Activated CD8-positive, alpha-beta memory T cell treated with anti-CD3 and anti-CD28 coated beads, Interleukin-2, amount 10 ng/mL, durations not matched to agents 7 days and 5 days (primary cell): ENCODE measurements at regions not wholly inside any gene's neighbourhood (a gene's known extent, or its start where the extent isn't known, plus 50 kb on each side); places are given as distances from the start of the nearest gene placed in this dataset.

Source experiments
- ATAC-seq: fragments of 150-1000 bp; cut with Tn5 transposase; one replicate; pipeline ENCODE4 v1.10.0; 2021; ENCODE audit warnings: moderate library complexity
- CTCF ChIA-PET: fragments of 350-600 bp; sonication (Branson Sonifier 250); formaldehyde crosslinking; loops from one replicate; lab custom pipeline; 2021; ENCODE audit warnings: antibody characterized with exemption; lab: Charles Lee
- DNase-seq: peaks from one replicate; pipeline ENCODE4 v3.0.0-alpha.2; 2020
- H3K27ac Mint-ChIP-seq: one replicate; pipeline ENCODE4 v1.8.0; 2021; ENCODE audit warnings: mild to moderate bottlenecking, mixed read lengths
- H3K27me3 Mint-ChIP-seq: one replicate; pipeline ENCODE4 v1.8.0; 2021; ENCODE audit warnings: mixed read lengths
- H3K36me3 Mint-ChIP-seq: one replicate; pipeline ENCODE4 v1.8.0; 2021; ENCODE audit warnings: mild to moderate bottlenecking, mixed read lengths
- H3K4me1 Mint-ChIP-seq: one replicate; pipeline ENCODE4 v1.8.0; 2021; ENCODE audit warnings: mixed read lengths
- H3K4me3 Mint-ChIP-seq: one replicate; pipeline ENCODE4 v1.8.0; 2021; ENCODE audit warnings: mild to moderate bottlenecking, moderate library complexity, mixed read lengths
- H3K9me3 Mint-ChIP-seq: one replicate; pipeline ENCODE4 v1.8.0; 2022; ENCODE audit warnings: low read depth, mixed read lengths

GRCh38 chr13:58843071-58843470 lies 1211.5 kb downstream of the PCDH17 start:
- H3K4me1 Mint-ChIP-seq = no peaks in the 10 kb centered on the region
- ATAC-seq = no peak
- peaks cover 8% of the 10 kb centered on the region for H3K9me3 Mint-ChIP-seq
- CTCF ChIA-PET = no interaction called here
- no peak overlapping the region for H3K27ac Mint-ChIP-seq
- DNase-seq = no peak
- H3K36me3 Mint-ChIP-seq = no peaks in the 10 kb centered on the region
- no peaks in the 10 kb centered on the region for H3K27me3 Mint-ChIP-seq
- no peak overlapping the region for H3K4me3 Mint-ChIP-seq

GRCh38 chr13:58843567-58843966 lies 1212.0 kb downstream of the PCDH17 start:
- Mint-ChIP-seq H3K36me3 (no peaks in the 10 kb centered on the region), H3K4me1 (no peaks in the 10 kb centered on the region), H3K9me3 (peaks cover 8% of the 10 kb centered on the region), H3K4me3 (no peak overlapping the region), H3K27me3 (no peaks in the 10 kb centered on the region), H3K27ac (no peak overlapping the region)
- CTCF ChIA-PET = no interaction called here
- ATAC-seq (no peak), DNase-seq (no peak)

DNA sequence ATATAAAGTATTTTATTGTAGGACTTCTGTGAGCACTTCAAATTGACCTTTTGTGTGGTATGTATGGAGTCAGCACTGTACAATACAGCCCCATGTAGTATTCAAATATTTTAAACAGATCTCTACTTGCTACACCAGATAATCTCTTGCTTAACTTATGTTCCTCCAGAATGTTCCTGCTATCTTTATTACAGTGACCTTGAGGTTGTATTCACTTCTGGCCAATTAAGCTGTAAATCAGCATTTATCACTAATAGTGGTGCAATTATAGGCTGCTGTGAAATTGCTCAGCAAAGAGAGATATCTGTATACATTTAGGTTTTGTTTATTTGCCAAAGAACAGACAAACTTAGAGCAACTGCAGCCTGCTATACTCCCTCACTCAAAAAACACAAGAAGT lies 1218.6 kb downstream of the PCDH17 start:
- Mint-ChIP-seq H3K36me3 (no peaks in the 10 kb centered on the region), H3K4me3 (no peak overlapping the region), H3K9me3 (no peaks in the 10 kb centered on the region), H3K27ac (no peak overlapping the region), H3K27me3 (no peaks in the 10 kb centered on the region), H3K4me1 (no peaks in the 10 kb centered on the region)
- ATAC-seq (no peak), DNase-seq (no peak)
- CTCF ChIA-PET = no interaction called here

GRCh38 chr13:58852076-58852475 lies 1220.5 kb downstream of the PCDH17 start:
- H3K9me3 Mint-ChIP-seq = peaks cover 3% of the 10 kb centered on the region
- H3K27me3 Mint-ChIP-seq = no peaks in the 10 kb centered on the region
- ATAC-seq (no peak), DNase-seq (no peak)
- H3K27ac Mint-ChIP-seq = no peak overlapping the region
- CTCF ChIA-PET = no interaction called here
- H3K36me3 Mint-ChIP-seq = no peaks in the 10 kb centered on the region
- H3K4me3 Mint-ChIP-seq = no peak overlapping the region
- H3K4me1 Mint-ChIP-seq = no peaks in the 10 kb centered on the region

- H3K4me1 Mint-ChIP-seq = no peaks in the 10 kb centered on the region
- H3K27ac Mint-ChIP-seq = no peak overlapping the region
- H3K36me3 Mint-ChIP-seq = no peaks in the 10 kb centered on the region
- no peak for DNase-seq
- H3K27me3 Mint-ChIP-seq = no peaks in the 10 kb centered on the region
- H3K9me3 Mint-ChIP-seq = peaks cover 3% of the 10 kb centered on the region
- H3K4me3 Mint-ChIP-seq = no peak overlapping the region
- ATAC-seq = no peak
- CTCF ChIA-PET = no interaction called here
Observed at GRCh38 chr13:58855283-58855682, 1223.7 kb downstream of the PCDH17 start.

- Mint-ChIP-seq H3K4me3 (no peak overlapping the region), H3K36me3 (no peaks in the 10 kb centered on the region), H3K27me3 (no peaks in the 10 kb centered on the region), H3K4me1 (no peaks in the 10 kb centered on the region), H3K9me3 (peaks cover 3% of the 10 kb centered on the region), H3K27ac (no peak overlapping the region)
- CTCF ChIA-PET = no interaction called here
- DNase-seq (no peak), ATAC-seq (no peak)
Observed at GRCh38 chr13:58858870-58859371, 1227.4 kb downstream of the PCDH17 start.

- DNase-seq (no peak), ATAC-seq (no peak)
- H3K27me3 Mint-ChIP-seq = no peaks in the 10 kb centered on the region
- no peak overlapping the region for H3K4me3 Mint-ChIP-seq
- no peak overlapping the region for H3K27ac Mint-ChIP-seq
- H3K4me1 Mint-ChIP-seq = no peaks in the 10 kb centered on the region
- CTCF ChIA-PET = no interaction called here
- H3K9me3 Mint-ChIP-seq = peaks cover 6% of the 10 kb centered on the region
- H3K36me3 Mint-ChIP-seq = no peaks in the 10 kb centered on the region
Observed at GRCh38 chr13:58865286-58865685, 1233.7 kb downstream of the PCDH17 start.

DNA sequence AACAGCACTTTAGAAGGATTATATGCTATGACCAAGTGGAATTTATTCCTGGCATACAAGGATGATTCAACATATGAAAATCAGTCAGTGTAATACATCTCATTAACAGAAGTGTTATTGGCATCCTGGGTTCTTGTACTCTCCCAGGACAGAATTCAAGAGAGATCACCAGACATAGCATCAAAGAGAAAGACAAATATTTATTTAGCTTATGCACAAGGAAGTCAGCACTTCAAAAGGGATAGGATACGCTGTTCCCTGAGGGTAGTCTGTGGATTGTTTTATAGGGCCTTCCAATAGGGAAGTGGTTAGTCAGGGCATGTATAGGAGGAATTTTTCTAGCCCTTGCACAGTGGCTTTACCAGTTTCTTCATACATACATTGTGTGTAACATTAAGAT lies 1238.0 kb downstream of the PCDH17 start:
- H3K27ac Mint-ChIP-seq = no peak overlapping the region
- no peaks in the 10 kb centered on the region for H3K4me1 Mint-ChIP-seq
- no peak for DNase-seq
- H3K27me3 Mint-ChIP-seq = no peaks in the 10 kb centered on the region
- no peak overlapping the region for H3K4me3 Mint-ChIP-seq
- CTCF ChIA-PET = no interaction called here
- no peaks in the 10 kb centered on the region for H3K36me3 Mint-ChIP-seq
- peaks cover 11% of the 10 kb centered on the region for H3K9me3 Mint-ChIP-seq
- ATAC-seq = no peak

DNA sequence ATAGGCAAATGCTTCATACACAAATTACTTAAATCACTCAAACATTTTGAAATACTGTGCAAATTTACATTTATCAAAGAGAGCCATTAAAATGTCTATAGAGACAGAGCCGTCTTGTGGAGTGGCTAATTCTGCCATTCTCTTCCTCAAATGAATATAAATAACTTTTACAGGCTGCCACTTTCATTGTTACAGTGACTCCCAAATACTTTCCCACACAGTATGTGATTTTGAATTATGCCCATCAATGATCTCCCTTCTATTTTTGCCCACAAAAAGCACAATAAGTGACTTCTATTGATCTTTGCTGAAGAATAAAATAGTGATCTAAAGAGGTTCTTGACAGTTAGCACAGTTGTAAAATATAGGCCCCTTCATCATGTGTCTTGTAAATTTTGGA lies 1244.9 kb downstream of the PCDH17 start:
- CTCF ChIA-PET = no interaction called here
- Mint-ChIP-seq H3K4me3 (no peak overlapping the region), H3K4me1 (no peaks in the 10 kb centered on the region), H3K27me3 (no peaks in the 10 kb centered on the region), H3K27ac (no peak overlapping the region), H3K36me3 (no peaks in the 10 kb centered on the region), H3K9me3 (peaks cover 3% of the 10 kb centered on the region)
- no peak for DNase-seq
- ATAC-seq = no peak

DNA sequence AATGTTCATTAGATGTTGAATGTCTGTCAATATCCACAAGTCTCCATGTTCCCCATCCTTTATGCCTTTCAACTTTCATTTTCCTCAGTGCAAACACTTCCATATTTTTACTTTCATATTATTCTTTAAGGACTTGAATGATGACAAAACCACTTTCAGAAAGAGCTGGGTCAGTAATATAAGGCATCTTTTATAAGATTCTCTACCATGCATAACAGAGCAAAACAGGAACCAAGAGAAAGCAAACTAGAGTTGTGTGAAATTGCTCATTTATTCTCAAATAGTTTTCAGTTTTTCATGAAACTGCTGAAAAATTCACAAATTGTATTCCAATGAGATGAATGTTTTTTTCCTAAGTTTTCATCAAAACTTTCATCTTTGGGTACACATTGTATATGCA lies 1247.6 kb downstream of the PCDH17 start:
- ATAC-seq (no peak), DNase-seq (no peak)
- CTCF ChIA-PET = no interaction called here
- no peaks in the 10 kb centered on the region for H3K27me3 Mint-ChIP-seq
- H3K4me3 Mint-ChIP-seq = no peak overlapping the region
- no peaks in the 10 kb centered on the region for H3K4me1 Mint-ChIP-seq
- H3K36me3 Mint-ChIP-seq = no peaks in the 10 kb centered on the region
- no peak overlapping the region for H3K27ac Mint-ChIP-seq
- H3K9me3 Mint-ChIP-seq = no peaks in the 10 kb centered on the region

- H3K27me3 Mint-ChIP-seq = no peaks in the 10 kb centered on the region
- CTCF ChIA-PET = no interaction called here
Observed at GRCh38 chr13:58882516-58882915, 1251.0 kb downstream of the PCDH17 start.

GRCh38 chr13:58883405-58883804 lies 1251.9 kb downstream of the PCDH17 start:
- no peaks in the 10 kb centered on the region for H3K36me3 Mint-ChIP-seq
- H3K9me3 Mint-ChIP-seq = peaks cover 3% of the 10 kb centered on the region
- ATAC-seq = no peak
- H3K4me1 Mint-ChIP-seq = no peaks in the 10 kb centered on the region
- CTCF ChIA-PET = no interaction called here
- H3K27me3 Mint-ChIP-seq = no peaks in the 10 kb centered on the region
- DNase-seq = no peak
- no peak overlapping the region for H3K4me3 Mint-ChIP-seq
- no peak overlapping the region for H3K27ac Mint-ChIP-seq

More at GRCh38 chr13:58882516-58882915, 1251.0 kb downstream of the PCDH17 start:
- Mint-ChIP-seq H3K4me1 (no peaks in the 10 kb centered on the region), H3K27ac (no peak overlapping the region), H3K9me3 (peaks cover 3% of the 10 kb centered on the region), H3K4me3 (no peak overlapping the region), H3K36me3 (no peaks in the 10 kb centered on the region)
- ATAC-seq (no peak), DNase-seq (no peak)

GRCh38 chr13:58884353-58885209 lies 1253.0 kb downstream of the PCDH17 start:
- CTCF ChIA-PET = no interaction called here
- Mint-ChIP-seq H3K36me3 (no peaks in the 10 kb centered on the region), H3K4me1 (no peaks in the 10 kb centered on the region), H3K27ac (no peak overlapping the region), H3K27me3 (no peaks in the 10 kb centered on the region), H3K9me3 (peaks cover 3% of the 10 kb centered on the region), H3K4me3 (no peak overlapping the region)
- ATAC-seq (no peak), DNase-seq (no peak)

- peaks cover 3% of the 10 kb centered on the region for H3K9me3 Mint-ChIP-seq
- ATAC-seq (no peak), DNase-seq (no peak)
- H3K27me3 Mint-ChIP-seq = no peaks in the 10 kb centered on the region
- CTCF ChIA-PET = no interaction called here
- H3K4me3 Mint-ChIP-seq = no peak overlapping the region
- H3K4me1 Mint-ChIP-seq = no peaks in the 10 kb centered on the region
- no peak overlapping the region for H3K27ac Mint-ChIP-seq
- H3K36me3 Mint-ChIP-seq = no peaks in the 10 kb centered on the region
Observed at GRCh38 chr13:58889474-58889873, 1257.9 kb downstream of the PCDH17 start.
